Uterus (tissue), 3 donors: ENCODE measurements at regions not wholly inside any gene's neighbourhood (a gene's known extent, or its start where the extent isn't known, plus 50 kb on each side); places are given as distances from the start of the nearest gene placed in this dataset.
A peak's percentile ranks its signal among the peaks of the same experiment; 100 is the strongest.

Experiments used
- DNase-seq, 2 donors: peaks; one replicate each; pipeline ENCODE4 v3.0.0-alpha.2; 2019 to 2020
- H3K27ac ChIP-seq, 2 donors: fragments of 200-600 bp; sonication (generic); 1 replicate in 1 of 2; 2 replicates in 1 of 2; pipeline ENCODE4 v1.5.1; 2016 to 2018
- H3K27me3 ChIP-seq, 2 donors: fragments of 200-600 bp; sonication (generic); one replicate each; pipeline ENCODE4 v1.5.1; 2018 to 2019; ENCODE audit warnings: control low read depth in 1 of 2
- H3K36me3 ChIP-seq, 2 donors: fragments of 200-600 bp; sonication (generic); one replicate each; pipeline ENCODE4 v1.5.1; 2019; ENCODE audit warnings: control low read depth in 1 of 2
- H3K4me1 ChIP-seq, 2 donors: fragments of 200-600 bp; sonication (generic); one replicate each; pipeline ENCODE4 v1.5.1; 2018 to 2019; ENCODE audit warnings: control low read depth in 1 of 2
- H3K4me3 ChIP-seq, 2 donors: fragments of 200-600 bp; sonication (generic); 1 replicate in 1 of 2; 2 replicates in 1 of 2; pipeline ENCODE4 v1.5.1; 2018 to 2019; ENCODE audit warnings: mild to moderate bottlenecking in 1 of 2
- H3K9me3 ChIP-seq, 2 donors: fragments of 200-600 bp; sonication (generic); one replicate each; pipeline ENCODE4 v1.5.1; 2019; ENCODE audit warnings: control low read depth in 1 of 2
- CTCF ChIP-seq, 4 experiments: fragments of 200-600 bp in 2 of 4; fragments of 450-650 bp in 2 of 4; sonication (generic) in 2 of 4; IDR thresholded peaks; one replicate each; pipeline ENCODE4 v1.5.1; 2016 to 2019; ENCODE audit warnings: antibody characterized with exemption in 4 of 4, mild to moderate bottlenecking in 2 of 4, moderate library complexity in 1 of 4
- POLR2A ChIP-seq, 2 donors: fragments of 450-650 bp; IDR thresholded peaks; one replicate each; pipeline ENCODE4 v1.6.1; 2016; ENCODE audit warnings: antibody characterized with exemption in 2 of 2, mild to moderate bottlenecking in 1 of 2, moderate library complexity in 1 of 2
- intact Hi-C: fragments of 100-400 bp; cut with DNase I; formaldehyde crosslinking; loops from one replicate; pipeline ENCODE4 v1.15.1; 2023; ENCODE audit warnings: low total_unique reads
- donor health status: DM: yes; HTN: yes; CAD: no.

GRCh38 chr2:30361751-30362394 is 85.2 kb upstream of the LCLAT1 start:
- Histone ChIP-seq H3K4me1 (peaks cover 0 to 7% of the 10 kb centered on the region in 2 donors), H3K27ac (peak overlapping the region in 1 of 2 donors; percentile 11)
- no peak for TF ChIP-seq CTCF (IDR thresholded peaks at IDR 0.05)
- TF ChIP-seq POLR2A (IDR thresholded peaks at IDR 0.05): no peak

DNA sequence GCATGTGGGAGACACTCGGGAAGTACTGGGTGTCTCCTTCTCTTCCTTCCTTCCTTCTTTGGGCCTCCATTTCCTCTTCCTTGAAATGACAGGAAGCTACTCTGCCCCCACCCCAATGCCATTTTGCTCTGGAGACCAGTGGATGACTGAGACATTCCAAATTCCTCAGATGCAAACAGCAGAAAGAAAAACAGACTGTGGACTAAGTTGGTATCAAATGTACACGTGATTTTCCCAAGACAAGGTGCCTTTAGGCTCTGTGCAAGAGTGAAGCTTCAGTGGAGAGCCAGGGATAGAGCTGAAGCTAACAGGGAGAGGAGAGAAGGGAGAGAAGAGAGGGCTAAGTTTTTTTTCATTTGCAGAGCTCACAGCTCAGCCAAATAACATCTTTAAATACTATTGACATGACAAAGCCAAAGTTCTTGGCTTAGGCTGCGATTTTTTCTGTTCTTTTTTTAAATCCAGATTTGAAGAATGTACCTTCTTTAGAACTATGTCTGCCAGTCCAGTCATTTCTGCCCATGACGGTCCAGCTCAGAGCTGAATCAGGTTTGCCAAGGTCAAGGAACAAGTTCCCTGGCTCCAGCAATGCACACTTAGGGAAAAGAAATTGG is 84.5 kb upstream of the LCLAT1 start:
- Histone ChIP-seq H3K27me3 (no peaks in the 10 kb centered on the region), H3K9me3 (no peaks in the 10 kb centered on the region), H3K4me3 (no peak overlapping the region), H3K27ac (peak overlapping the region in 1 of 2 donors; percentile 11), H3K4me1 (peaks cover 0 to 7% of the 10 kb centered on the region in 2 donors), H3K36me3 (no peaks in the 10 kb centered on the region)
- intact Hi-C loops: no loop called here
- TF ChIP-seq POLR2A (IDR thresholded peaks at IDR 0.05): no peak
- no peak for TF ChIP-seq CTCF (IDR thresholded peaks at IDR 0.05)
- no peak for DNase-seq

More at GRCh38 chr2:30361751-30362394, 85.2 kb upstream of the LCLAT1 start:
- DNase-seq: no peak
- intact Hi-C loops: no loop called here
- Histone ChIP-seq H3K9me3 (no peaks in the 10 kb centered on the region), H3K27me3 (no peaks in the 10 kb centered on the region), H3K4me3 (no peak overlapping the region), H3K36me3 (no peaks in the 10 kb centered on the region)

DNA sequence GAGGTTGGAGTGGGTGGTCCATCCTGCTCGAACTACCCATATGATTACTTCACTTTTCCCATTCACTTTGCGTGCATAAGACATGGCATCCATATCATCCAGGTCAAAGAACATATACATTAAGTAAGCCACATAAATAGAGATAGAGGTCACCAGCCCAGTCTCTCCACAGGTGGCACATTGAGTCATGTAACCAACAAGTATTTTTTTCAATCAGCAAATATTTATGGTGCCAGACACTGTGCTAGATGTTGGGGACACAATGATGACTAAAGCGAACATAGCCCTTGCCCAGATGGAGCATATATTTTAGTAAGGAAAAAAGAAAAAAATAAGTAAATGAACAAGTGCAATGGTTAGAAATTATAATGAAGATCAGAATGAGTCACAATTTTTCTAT is 83.6 kb upstream of the LCLAT1 start:
- H3K27me3 ChIP-seq: no peaks in the 10 kb centered on the region

DNA sequence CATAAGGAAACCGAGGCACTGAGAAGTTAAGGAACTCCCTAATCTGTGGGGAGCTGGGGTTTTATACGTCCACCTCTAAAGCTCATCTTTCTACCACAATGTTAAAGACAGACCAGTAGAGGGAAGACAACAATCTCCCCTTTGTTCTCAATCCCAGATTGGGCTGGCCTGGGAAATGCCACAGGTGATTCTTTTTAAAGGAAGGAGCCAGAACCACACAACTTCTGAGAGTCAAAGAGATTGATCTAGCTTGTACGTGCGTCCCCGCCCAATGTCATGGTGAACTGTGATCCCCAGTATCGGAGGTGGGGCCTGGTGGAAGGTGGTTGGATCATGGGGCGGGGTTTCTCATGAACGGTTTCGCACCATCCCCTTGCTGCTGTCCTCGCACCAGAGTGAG is 81.8 kb upstream of the LCLAT1 start:
- Histone ChIP-seq H3K9me3 (no peaks in the 10 kb centered on the region), H3K36me3 (no peaks in the 10 kb centered on the region), H3K27me3 (no peaks in the 10 kb centered on the region), H3K4me1 (peaks cover 0 to 7% of the 10 kb centered on the region in 2 donors), H3K4me3 (no peak overlapping the region), H3K27ac (no peak overlapping the region)
- intact Hi-C loops: no loop called here
- no peak for DNase-seq
- TF ChIP-seq POLR2A (IDR thresholded peaks at IDR 0.05) (no peak), CTCF (IDR thresholded peaks at IDR 0.05) (no peak)

More for the DNA sequence above, 83.6 kb upstream of the LCLAT1 start:
- no peaks in the 10 kb centered on the region for H3K9me3 ChIP-seq
- TF ChIP-seq CTCF (IDR thresholded peaks at IDR 0.05) (no peak), POLR2A (IDR thresholded peaks at IDR 0.05) (no peak)
- no peak for DNase-seq
- no peaks in the 10 kb centered on the region for H3K36me3 ChIP-seq
- H3K4me1 ChIP-seq: peaks cover 0 to 7% of the 10 kb centered on the region in 2 donors
- no peak overlapping the region for H3K27ac ChIP-seq
- no peak overlapping the region for H3K4me3 ChIP-seq
- intact Hi-C loops: no loop called here

DNA sequence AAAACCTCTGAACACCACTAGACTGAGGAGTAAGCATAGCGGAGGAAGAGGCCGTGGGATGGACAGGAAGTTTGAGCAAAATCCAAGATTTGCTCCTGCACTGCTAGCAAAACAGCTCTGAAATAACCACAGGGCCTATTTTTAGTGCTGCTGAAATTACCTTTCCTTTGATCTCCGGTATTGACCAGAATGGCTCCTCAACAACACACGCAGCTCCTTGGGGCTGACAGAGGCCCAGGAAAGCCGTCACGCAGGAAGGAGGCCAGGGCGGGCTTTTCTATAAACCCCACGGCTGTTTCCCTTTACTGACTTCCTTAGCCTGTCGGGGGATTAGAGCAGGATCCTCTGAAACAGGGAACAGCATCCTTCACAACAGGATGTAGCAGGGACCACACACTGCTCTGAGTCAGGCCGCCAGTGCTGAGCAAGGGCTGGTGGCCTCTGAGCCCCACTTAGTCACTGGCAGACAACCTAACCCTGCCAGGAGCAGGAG is 80.8 kb upstream of the LCLAT1 start:
- H3K4me1 ChIP-seq: peaks cover 0 to 7% of the 10 kb centered on the region in 2 donors
- DNase-seq: no peak
- no peaks in the 10 kb centered on the region for H3K36me3 ChIP-seq
- no peaks in the 10 kb centered on the region for H3K27me3 ChIP-seq
- H3K27ac ChIP-seq: no peak overlapping the region
- no peak overlapping the region for H3K4me3 ChIP-seq
- TF ChIP-seq CTCF (IDR thresholded peaks at IDR 0.05) (no peak), POLR2A (IDR thresholded peaks at IDR 0.05) (no peak)
- H3K9me3 ChIP-seq: no peaks in the 10 kb centered on the region
- intact Hi-C loops: no loop called here
